OCI-LY3 (cell line): ENCODE measurements at regions not wholly inside any gene's neighbourhood (a gene's known extent, or its start where the extent isn't known, plus 50 kb on each side); places are given as distances from the start of the nearest gene placed in this dataset.

Source experiments
- EZH2phosphoT487 ChIP-seq: fragments of 200-600 bp; shearing (Covaris generic); IDR thresholded peaks from 2 replicates; pipeline ENCODE4 v1.6.1; 2018; ENCODE audit warnings: antibody characterized with exemption, mixed run types, low read depth
- TF ChIP-seq, protein P1 (sequence below): fragments of 200-600, 300-600 bp; sonication (generic); IDR thresholded peaks from 2 replicates; pipeline ENCODE4 v1.5.1; 2014; ENCODE audit warnings: antibody characterized with exemption, low read length, low read depth

- TF ChIP-seq EZH2phosphoT487, result no peak
- TF ChIP-seq, protein P1, sequence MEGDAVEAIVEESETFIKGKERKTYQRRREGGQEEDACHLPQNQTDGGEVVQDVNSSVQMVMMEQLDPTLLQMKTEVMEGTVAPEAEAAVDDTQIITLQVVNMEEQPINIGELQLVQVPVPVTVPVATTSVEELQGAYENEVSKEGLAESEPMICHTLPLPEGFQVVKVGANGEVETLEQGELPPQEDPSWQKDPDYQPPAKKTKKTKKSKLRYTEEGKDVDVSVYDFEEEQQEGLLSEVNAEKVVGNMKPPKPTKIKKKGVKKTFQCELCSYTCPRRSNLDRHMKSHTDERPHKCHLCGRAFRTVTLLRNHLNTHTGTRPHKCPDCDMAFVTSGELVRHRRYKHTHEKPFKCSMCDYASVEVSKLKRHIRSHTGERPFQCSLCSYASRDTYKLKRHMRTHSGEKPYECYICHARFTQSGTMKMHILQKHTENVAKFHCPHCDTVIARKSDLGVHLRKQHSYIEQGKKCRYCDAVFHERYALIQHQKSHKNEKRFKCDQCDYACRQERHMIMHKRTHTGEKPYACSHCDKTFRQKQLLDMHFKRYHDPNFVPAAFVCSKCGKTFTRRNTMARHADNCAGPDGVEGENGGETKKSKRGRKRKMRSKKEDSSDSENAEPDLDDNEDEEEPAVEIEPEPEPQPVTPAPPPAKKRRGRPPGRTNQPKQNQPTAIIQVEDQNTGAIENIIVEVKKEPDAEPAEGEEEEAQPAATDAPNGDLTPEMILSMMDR, result no peak
Measured at GRCh38 chr6:33957131-33957891, 153.5 kb upstream of the MLN start.
